SU-DHL-6 (cell line): ENCODE measurements at regions not wholly inside any gene's neighbourhood (a gene's known extent, or its start where the extent isn't known, plus 50 kb on each side); places are given as distances from the start of the nearest gene placed in this dataset.

ENCODE experiments used
- H2AFZ ChIP-seq: fragments of 200-600 bp; sonication (generic); 2 replicates; pipeline ENCODE4 v1.6.1; 2014; ENCODE audit warnings: low read depth, mild to moderate bottlenecking, moderate library complexity, mixed read lengths, antibody characterized with exemption, low read length; ENCODE audit not compliant: severe bottlenecking
- H3F3A ChIP-seq: fragments of 200-600 bp; shearing (Covaris generic); 2 replicates; pipeline ENCODE4 v1.6.0; 2016; ENCODE audit warnings: antibody characterized with exemption, mild to moderate bottlenecking; ENCODE audit not compliant: insufficient read depth
- H3K27ac ChIP-seq: fragments of 200-600 bp; sonication (generic); 2 replicates; pipeline ENCODE4 v1.5.1; 2016; ENCODE audit warnings: low read depth, mild to moderate bottlenecking, low read length, moderate library complexity, mixed read lengths
- H3K27me3 ChIP-seq: fragments of 200-600 bp; sonication (generic), shearing (Covaris generic); 2 replicates; pipeline ENCODE4 v1.6.0; 2014; ENCODE audit warnings: mild to moderate bottlenecking, low read length
- H3K36me3 ChIP-seq: fragments of 200-600 bp; sonication (generic); 2 replicates; pipeline ENCODE4 v1.6.1; 2014; ENCODE audit warnings: mild to moderate bottlenecking, low read length, mixed read lengths
- H3K4me2 ChIP-seq: fragments of 300-600, 200-600 bp; shearing (Covaris generic), sonication (generic); 2 replicates; pipeline ENCODE4 v1.6.0; 2014; ENCODE audit warnings: low read length, low read depth, mild to moderate bottlenecking; ENCODE audit not compliant: poor library complexity, severe bottlenecking
- H3K4me3 ChIP-seq: fragments of 200-600 bp; sonication (generic); 2 replicates; pipeline ENCODE4 v1.5.1; 2014; ENCODE audit warnings: antibody characterized with exemption, low read length, mild to moderate bottlenecking, mixed read lengths; ENCODE audit not compliant: insufficient read depth, poor library complexity, severe bottlenecking
- H3K79me2 ChIP-seq: fragments of 200-600 bp; sonication (generic); 2 replicates; pipeline ENCODE4 v1.6.1; 2014; ENCODE audit warnings: mild to moderate bottlenecking, low read length, moderate library complexity; ENCODE audit not compliant: insufficient read depth
- H3K9ac ChIP-seq: fragments of 200-600 bp; sonication (generic); 2 replicates; pipeline ENCODE4 v1.7.0; 2014; ENCODE audit warnings: mild to moderate bottlenecking, low read length
- H3K9me2 ChIP-seq: fragments of 200-600 bp; sonication (generic); replicated peaks from 2 replicates; pipeline ENCODE4 v1.6.1; 2014; ENCODE audit warnings: low read length; ENCODE audit not compliant: insufficient read depth
- H3K9me3 ChIP-seq: fragments of 200-600 bp; sonication (generic); 2 replicates; pipeline ENCODE4 v1.6.1; 2014; ENCODE audit warnings: low read length, mixed read lengths; ENCODE audit not compliant: insufficient read depth
- H4K20me1 ChIP-seq: fragments of 200-600 bp; sonication (generic); 2 replicates; pipeline ENCODE4 v1.6.1; 2014; ENCODE audit warnings: low read depth, mild to moderate bottlenecking, antibody characterized with exemption, low read length, moderate library complexity, mixed read lengths
- EZH2phosphoT487 ChIP-seq: fragments of 200-600 bp; sonication (generic), shearing (Covaris generic); conservative IDR thresholded peaks from 2 replicates; pipeline ENCODE4 v1.6.1; 2018; ENCODE audit warnings: mild to moderate bottlenecking, antibody characterized with exemption, low read length, moderate library complexity, mixed read lengths
- TF ChIP-seq, protein P1 (sequence below): fragments of 200-600 bp; sonication (generic); IDR thresholded peaks from one replicate; pipeline ENCODE4 v1.5.1; 2017; ENCODE audit warnings: antibody characterized with exemption, mild to moderate bottlenecking, low read length, moderate library complexity; ENCODE audit not compliant: insufficient read depth, poor library complexity, severe bottlenecking

DNA sequence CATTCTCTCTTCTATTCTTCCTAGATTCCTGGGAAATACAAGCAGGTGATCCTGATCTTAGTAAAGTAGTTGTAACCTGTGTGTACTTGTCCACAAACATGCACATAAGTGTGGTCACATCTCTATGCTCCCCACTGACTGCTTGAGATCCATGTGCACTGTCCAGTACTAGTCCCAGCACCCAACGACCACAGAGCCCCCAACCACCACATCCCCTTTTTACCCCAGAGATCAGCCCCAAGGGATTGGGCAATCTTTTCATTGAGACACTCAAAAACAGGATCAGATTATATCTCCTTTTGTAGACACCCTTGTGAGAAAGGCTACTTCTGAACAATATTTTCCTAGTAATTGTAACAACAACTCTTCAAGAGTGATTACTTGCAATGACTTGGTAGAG, 240.6 kb downstream of the ACTL7B start:
- no peak overlapping the region for H3K4me2 ChIP-seq
- TF ChIP-seq, protein P1, sequence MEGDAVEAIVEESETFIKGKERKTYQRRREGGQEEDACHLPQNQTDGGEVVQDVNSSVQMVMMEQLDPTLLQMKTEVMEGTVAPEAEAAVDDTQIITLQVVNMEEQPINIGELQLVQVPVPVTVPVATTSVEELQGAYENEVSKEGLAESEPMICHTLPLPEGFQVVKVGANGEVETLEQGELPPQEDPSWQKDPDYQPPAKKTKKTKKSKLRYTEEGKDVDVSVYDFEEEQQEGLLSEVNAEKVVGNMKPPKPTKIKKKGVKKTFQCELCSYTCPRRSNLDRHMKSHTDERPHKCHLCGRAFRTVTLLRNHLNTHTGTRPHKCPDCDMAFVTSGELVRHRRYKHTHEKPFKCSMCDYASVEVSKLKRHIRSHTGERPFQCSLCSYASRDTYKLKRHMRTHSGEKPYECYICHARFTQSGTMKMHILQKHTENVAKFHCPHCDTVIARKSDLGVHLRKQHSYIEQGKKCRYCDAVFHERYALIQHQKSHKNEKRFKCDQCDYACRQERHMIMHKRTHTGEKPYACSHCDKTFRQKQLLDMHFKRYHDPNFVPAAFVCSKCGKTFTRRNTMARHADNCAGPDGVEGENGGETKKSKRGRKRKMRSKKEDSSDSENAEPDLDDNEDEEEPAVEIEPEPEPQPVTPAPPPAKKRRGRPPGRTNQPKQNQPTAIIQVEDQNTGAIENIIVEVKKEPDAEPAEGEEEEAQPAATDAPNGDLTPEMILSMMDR: no peak
- no peaks in the 10 kb centered on the region for H3K79me2 ChIP-seq
- H3K36me3 ChIP-seq: no peaks in the 10 kb centered on the region
- no peak overlapping the region for H3K4me3 ChIP-seq
- H3K9me2 ChIP-seq: no peaks in the 10 kb centered on the region
- no peak overlapping the region for H2AFZ ChIP-seq
- H3K9me3 ChIP-seq: no peaks in the 10 kb centered on the region
- H4K20me1 ChIP-seq: no peaks in the 10 kb centered on the region
- no peaks in the 10 kb centered on the region for H3F3A ChIP-seq
- no peaks in the 10 kb centered on the region for H3K27me3 ChIP-seq
- H3K9ac ChIP-seq: no peak overlapping the region
- no peak overlapping the region for H3K27ac ChIP-seq

DNA sequence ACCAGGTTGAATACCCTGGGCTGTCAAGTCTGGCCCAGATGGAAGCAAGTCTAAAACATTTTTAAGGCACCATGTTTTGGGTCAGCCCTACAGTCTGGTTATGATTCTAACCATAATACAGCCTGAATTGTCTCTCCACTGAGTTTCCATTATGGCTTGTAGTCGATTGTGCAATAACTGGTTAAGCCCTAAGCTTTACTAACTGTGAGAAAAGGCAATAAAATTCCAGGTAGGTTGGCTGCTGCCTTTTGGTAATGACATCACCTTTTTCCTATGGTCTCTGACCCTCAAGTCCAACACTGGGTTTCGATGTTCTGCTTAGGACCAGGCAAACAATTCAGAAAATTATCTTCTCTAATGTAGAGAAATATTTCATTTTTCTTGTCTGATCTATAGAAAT, 243.3 kb downstream of the ACTL7B start:
- Histone ChIP-seq H4K20me1 (no peaks in the 10 kb centered on the region), H3K4me2 (no peak overlapping the region), H3K4me3 (no peak overlapping the region), H3K9me3 (no peaks in the 10 kb centered on the region), H3K79me2 (no peaks in the 10 kb centered on the region), H3K9ac (no peak overlapping the region), H3F3A (no peaks in the 10 kb centered on the region), H2AFZ (no peak overlapping the region), H3K36me3 (no peaks in the 10 kb centered on the region), H3K9me2 (no peaks in the 10 kb centered on the region), H3K27me3 (no peaks in the 10 kb centered on the region), H3K27ac (no peak overlapping the region)
- TF ChIP-seq EZH2phosphoT487: no peak
- TF ChIP-seq, protein P1: no peak

DNA sequence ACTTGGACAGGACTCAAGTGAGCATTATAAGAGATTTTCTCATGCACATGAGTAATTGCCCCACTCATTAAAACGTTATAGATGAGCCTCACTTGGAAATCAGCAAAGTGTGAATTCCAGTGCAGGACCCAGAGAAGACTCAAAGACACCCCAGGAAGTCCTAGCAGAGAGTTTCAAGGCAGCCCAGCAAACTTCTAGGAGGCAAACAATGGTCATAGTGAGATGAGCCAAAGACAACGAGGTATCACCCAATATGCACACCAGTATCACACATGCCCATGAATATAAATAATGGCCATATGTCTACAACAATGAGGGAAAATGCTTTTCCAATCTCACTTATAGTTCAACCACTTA, 245.9 kb downstream of the ACTL7B start:
- H3K79me2 ChIP-seq: no peaks in the 10 kb centered on the region

More for the DNA sequence above, 245.9 kb downstream of the ACTL7B start:
- Histone ChIP-seq H3K27me3 (no peaks in the 10 kb centered on the region), H3K9ac (no peak overlapping the region), H4K20me1 (no peaks in the 10 kb centered on the region), H3K4me2 (no peak overlapping the region), H3K27ac (no peak overlapping the region), H3K36me3 (no peaks in the 10 kb centered on the region), H3F3A (no peaks in the 10 kb centered on the region), H3K4me3 (no peak overlapping the region), H3K9me3 (no peaks in the 10 kb centered on the region), H3K9me2 (no peaks in the 10 kb centered on the region), H2AFZ (no peak overlapping the region)
- TF ChIP-seq, protein P1: no peak
- TF ChIP-seq EZH2phosphoT487: no peak
